ENCODE measurements at regions not wholly inside any gene's neighbourhood (a gene's known extent, or its start where the extent isn't known, plus 50 kb on each side); places are given as distances from the start of the nearest gene placed in this dataset.

- no peak for TF ChIP-seq CTCF (IDR thresholded peaks at IDR 0.05 in 2 of 3, conservative IDR thresholded peaks at IDR 0.05 in 1 of 3; ENCODE audit: control insufficient read depth in 2 of 3, extremely low read depth in 1 of 3, insufficient read depth in 1 of 3, low read depth in 3 of 3, low read length in 3 of 3)
- no peak for TF ChIP-seq CHD1 (IDR thresholded peaks at IDR 0.05; ENCODE audit: low read depth, low read length)
- TF ChIP-seq SPI1 (IDR thresholded peaks at IDR 0.05; ENCODE audit: borderline replicate concordance, insufficient read depth, low read depth, low read length), result no peak
- no peak for TF ChIP-seq MYB (IDR thresholded peaks at IDR 0.05; ENCODE audit: borderline replicate concordance, low read depth, low read length)
- no peak for TF ChIP-seq CBFB (IDR thresholded peaks at IDR 0.05; ENCODE audit: low read depth)
- TF ChIP-seq POLR2A (IDR thresholded peaks at IDR 0.05; ENCODE audit: low read depth, low read length), result no peak
- TF ChIP-seq TCF7 (IDR thresholded peaks at IDR 0.05; ENCODE audit: borderline replicate concordance), result no peak
- no peak for TF ChIP-seq RAD21 (IDR thresholded peaks at IDR 0.05; ENCODE audit: insufficient read depth, low read depth, low read length)
- no peak for TF ChIP-seq SMC3 (IDR thresholded peaks at IDR 0.05; ENCODE audit: borderline replicate concordance, low read length)
- TF ChIP-seq E2F4 (IDR thresholded peaks at IDR 0.05; ENCODE audit: low read depth, low read length), result no peak
- TF ChIP-seq EZH2 (IDR thresholded peaks at IDR 0.05; ENCODE audit: borderline replicate concordance, control insufficient read depth, low read depth, low read length), result no peak
- no peak for TF ChIP-seq GABPA (IDR thresholded peaks at IDR 0.05; ENCODE audit: low read depth)
- TF ChIP-seq CHD4 (IDR thresholded peaks at IDR 0.05), result no peak
Observed at GRCh38 chr2:83866211-83866610, 592.9 kb downstream of the SUCLG1 start.
